GM19372 (cell line): ENCODE measurements at regions not wholly inside any gene's neighbourhood (a gene's known extent, or its start where the extent isn't known, plus 50 kb on each side); places are given as distances from the start of the nearest gene placed in this dataset.

ENCODE experiments used
- ATAC-seq: cut with Tn5 transposase; IDR thresholded peaks from one replicate; pipeline ENCODE4 v1.9.1; 2021; ENCODE audit warnings: mild to moderate bottlenecking, low read depth, moderate library complexity; ENCODE audit not compliant: unreplicated experiment

GRCh38 chr6:90778417-90779203 lies 191.7 kb upstream of the MAP3K7 start:
- no peak for ATAC-seq

- ATAC-seq: no peak
Measured at GRCh38 chr6:90770778-90771177, 183.9 kb upstream of the MAP3K7 start.

DNA sequence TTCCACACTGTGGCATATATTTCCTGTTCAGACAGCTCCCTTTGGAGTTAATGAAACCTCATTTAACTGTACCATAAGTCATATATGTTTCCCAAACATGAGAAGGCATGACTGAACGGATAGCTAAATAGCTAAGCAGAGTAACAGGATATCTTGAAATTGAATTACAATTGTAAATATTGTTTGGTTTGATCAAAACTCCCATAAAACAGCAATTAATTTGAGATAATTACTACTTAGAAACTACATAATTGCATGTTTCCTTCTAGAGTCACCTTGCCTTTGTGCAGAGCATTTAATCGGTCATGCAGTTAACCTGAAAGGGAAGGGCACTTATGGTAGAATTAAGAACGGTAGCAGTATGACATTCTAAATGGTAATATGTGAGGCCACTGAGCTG lies 179.0 kb upstream of the MAP3K7 start:
- no peak for ATAC-seq

DNA sequence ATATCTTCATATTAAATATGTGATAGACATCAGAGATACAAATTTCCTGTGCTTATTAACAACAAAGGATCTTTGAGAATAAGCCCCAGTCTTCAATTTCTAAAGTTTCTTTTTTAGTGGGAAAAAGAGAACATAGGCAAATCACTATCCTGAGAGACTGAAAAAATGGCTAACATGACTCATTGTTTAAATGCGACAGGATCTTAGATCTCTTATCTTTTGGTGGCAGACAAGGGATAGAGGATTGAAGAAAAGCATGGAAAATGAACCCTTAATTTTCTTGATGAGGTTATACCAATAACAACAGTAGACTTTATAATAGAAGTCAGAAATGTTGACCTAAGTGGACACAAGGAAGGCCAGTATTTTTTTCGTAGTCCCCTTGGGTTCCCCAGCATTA lies 178.6 kb upstream of the MAP3K7 start:
- no peak for ATAC-seq

DNA sequence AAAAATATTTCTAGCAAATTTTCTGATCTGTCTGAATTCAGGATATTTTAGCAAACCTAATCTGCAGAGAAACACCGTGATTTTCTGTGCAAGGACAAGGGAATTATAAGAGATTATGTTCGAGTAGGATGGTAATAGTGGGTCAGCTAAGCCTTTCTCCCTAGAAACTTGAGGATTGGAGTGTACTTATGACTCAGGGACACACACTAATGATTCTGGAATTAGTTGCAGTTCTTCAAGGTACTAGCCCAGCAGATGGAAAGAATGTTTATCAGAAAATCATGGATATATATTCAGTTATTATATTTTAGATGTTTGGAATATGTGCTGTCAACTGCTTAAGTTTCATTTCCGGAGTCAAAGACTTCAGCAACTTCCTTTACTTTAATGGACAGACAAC lies 177.1 kb upstream of the MAP3K7 start:
- ATAC-seq: no peak

GRCh38 chr6:90759664-90760063 lies 172.8 kb upstream of the MAP3K7 start:
- ATAC-seq: no peak

DNA sequence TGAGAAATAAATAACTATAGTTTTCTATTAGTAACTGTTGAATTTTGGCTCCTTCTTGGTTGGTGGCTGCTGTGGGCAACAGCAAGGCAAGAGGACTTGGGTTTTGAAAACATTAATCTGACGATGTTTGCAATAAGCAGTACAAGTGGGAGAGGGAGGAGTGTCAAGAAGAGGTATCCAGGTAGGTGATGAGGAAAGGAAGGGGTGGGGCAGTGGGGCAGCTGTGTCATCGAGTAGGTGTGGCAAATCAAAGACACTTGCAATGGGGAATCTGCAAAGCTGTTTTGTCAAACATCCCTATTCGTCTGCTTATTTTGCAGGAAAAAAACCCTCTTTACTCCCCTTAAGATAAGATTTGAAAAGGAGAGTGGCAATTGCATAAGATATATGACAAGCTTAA lies 171.9 kb upstream of the MAP3K7 start:
- ATAC-seq: no peak

GRCh38 chr6:90753820-90754643 lies 167.2 kb upstream of the MAP3K7 start:
- no peak for ATAC-seq

GRCh38 chr6:90739802-90740201 lies 152.9 kb upstream of the MAP3K7 start:
- ATAC-seq: no peak

DNA sequence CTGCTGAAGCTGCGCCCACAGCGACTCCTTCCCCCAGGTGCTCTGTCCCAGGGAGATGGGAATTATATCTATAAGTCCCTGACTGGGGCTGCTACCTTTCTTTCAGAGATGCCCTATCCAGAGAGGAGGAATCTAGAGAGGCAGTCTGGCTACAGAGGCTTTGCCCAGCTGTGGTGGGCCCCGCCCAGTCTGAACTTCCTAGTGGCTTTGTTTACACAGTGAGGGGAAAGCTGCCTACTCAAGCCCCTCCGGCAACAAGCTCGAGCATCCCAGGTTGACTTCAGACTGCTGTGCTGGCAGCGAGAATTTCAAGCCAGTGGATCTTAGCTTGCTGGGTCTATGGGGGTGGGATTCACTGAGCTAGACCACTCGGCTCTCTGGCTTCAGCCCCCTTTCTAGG lies 152.5 kb upstream of the MAP3K7 start:
- ATAC-seq: no peak

- peak; percentile 87 for ATAC-seq
Measured at GRCh38 chr6:90730151-90730673, 143.3 kb upstream of the MAP3K7 start.

DNA sequence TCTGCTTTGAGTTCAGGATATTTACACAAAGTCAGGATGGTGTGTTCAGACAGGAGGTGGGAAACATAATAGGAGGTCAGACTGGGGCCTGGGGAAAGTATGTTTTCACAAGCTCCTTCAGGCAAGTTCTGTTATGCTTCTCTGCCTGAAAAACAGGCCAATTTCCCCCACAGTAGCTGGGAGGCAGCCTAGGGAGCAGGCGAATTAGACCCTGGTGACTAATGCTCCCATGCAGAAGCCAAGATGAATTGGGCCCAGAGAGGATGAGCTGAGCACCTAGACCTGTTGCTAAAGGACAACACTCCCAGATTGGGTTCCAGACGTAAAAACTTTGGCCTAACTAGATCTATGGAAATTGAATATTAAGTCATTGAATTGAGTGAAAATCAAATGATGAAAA lies 142.2 kb upstream of the MAP3K7 start:
- ATAC-seq: no peak

- ATAC-seq: no peak
Measured at GRCh38 chr6:90722648-90723047, 135.8 kb upstream of the MAP3K7 start.

DNA sequence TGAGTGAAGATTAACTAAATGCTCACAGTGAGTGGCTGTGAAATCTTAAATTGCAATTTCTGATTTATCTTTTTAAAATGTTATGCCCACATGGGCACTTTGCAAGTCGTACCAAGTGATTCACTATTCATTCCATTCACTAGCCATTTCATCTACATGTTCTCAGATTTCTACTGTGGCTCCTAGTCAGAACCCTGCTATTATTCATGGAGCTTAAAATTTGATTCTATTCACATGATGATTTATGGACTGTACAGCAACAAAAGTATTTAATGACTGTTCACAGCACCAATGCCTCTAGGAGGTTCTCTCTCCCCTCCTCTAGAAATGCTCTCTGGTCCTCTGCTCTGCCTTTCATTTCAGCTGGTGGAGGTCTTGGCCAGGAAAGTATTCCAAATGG lies 133.5 kb upstream of the MAP3K7 start:
- no peak for ATAC-seq

DNA sequence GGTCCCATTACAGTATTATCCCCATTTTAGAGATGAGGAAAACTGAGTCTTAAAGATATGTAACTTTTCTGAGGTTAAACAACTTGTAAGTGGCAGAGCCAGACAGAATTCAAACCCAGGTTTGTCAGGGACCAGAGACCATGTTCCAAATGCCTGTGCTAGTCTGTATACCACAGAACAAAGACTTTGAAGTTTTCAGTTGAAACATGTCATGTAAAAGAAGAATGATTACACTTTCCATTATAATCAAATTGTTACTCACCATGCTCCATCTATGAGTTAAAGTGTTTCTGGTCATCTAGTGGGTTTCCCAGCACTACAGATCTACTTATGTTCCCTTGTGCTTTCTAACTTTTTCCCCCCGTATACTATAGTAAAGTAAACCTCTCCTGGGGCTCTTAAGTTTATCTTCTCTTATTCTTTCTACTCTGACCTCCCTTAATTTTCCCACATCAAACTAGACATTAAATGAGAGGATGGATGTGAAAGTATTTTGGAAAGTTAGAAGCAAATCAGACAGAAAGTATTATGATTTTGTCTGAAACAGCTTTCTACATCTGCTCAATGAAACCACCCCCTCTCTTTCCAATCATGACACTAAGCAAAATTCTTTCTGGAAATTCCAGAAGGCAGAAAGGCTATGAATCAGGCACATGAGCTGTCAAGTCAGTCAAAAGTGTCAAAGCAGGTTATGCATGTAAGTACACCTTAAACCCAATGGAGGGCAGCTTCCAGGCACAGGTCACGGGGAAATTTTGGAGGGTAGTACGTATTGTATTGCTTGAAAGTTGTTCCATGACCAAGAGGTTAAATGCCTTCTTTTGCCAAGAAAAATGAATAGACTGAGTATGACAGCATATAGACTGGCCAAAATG lies 132.7 kb upstream of the MAP3K7 start:
- ATAC-seq: no peak

GRCh38 chr6:90716376-90716775 lies 129.5 kb upstream of the MAP3K7 start:
- no peak for ATAC-seq

- no peak for ATAC-seq
Measured at GRCh38 chr6:90715093-90715655, 128.3 kb upstream of the MAP3K7 start.

DNA sequence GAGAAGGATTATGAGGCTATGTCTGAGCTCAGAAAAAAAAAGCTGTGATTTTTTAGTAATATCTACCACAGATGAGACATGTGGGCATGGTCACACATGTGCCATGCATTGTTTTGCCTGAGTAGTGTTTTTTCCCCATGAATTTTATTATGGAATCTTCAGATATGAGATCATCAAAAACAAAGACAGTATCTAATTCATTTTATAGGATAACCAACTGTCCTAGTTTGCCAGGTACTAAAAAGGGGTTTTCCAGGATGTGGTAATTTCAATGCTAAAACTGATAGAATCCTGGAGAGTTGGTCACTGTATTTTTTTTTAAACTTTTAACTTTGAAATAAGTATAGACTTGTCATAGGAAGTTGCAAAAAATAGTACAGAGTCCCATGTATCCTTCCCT lies 127.4 kb upstream of the MAP3K7 start:
- no peak for ATAC-seq

GRCh38 chr6:90712114-90712513 lies 125.2 kb upstream of the MAP3K7 start:
- ATAC-seq: no peak

DNA sequence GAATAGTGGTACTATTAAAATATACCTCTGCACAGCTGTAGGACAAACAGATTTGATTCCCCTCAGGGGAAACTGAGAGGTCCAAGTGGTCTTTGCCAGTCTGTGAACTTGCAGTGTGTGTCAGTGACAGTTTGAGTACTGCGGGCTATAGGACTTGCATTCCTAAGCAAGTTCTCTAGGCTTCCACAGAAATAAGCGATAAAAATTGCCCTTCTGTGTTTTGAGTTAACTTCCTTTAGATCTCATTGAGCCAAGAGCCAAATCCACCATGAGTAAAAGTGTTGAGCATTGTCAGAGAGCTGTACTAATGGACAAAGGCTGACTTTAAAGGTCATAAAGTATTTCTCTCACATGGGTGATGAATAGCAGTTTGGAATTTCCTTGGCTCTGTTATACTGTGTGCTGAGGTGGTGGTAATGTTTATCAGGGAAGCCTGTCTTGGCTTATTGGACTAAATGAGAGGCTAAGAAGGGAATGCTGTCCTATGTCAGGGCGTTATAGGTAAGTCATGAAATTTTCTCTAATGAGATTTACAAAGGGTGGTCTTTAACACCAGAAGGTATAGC lies 122.6 kb upstream of the MAP3K7 start:
- no peak for ATAC-seq
